OCI-LY7 (cell line): ENCODE measurements at regions not wholly inside any gene's neighbourhood (a gene's known extent, or its start where the extent isn't known, plus 50 kb on each side); places are given as distances from the start of the nearest gene placed in this dataset.

Source experiments
- CTCF ChIP-seq: fragments of 200-600 bp; sonication (generic); conservative IDR thresholded peaks from 2 replicates; pipeline ENCODE4 v1.5.1; 2014; ENCODE audit warnings: mild to moderate bottlenecking, antibody characterized with exemption, low read length, moderate library complexity, mixed read lengths
- EZH2phosphoT487 ChIP-seq: fragments of 200-600 bp; sonication (generic); IDR thresholded peaks from 2 replicates; pipeline ENCODE4 v1.6.1; 2018; ENCODE audit warnings: low read depth, borderline replicate concordance, mild to moderate bottlenecking, mixed run types, antibody characterized with exemption, low read length, moderate library complexity, mixed read lengths

- TF ChIP-seq CTCF (no peak), EZH2phosphoT487 (no peak)
Measured at GRCh38 chr18:43192408-43192807, 76.9 kb upstream of the RIT2 start.
